PC-3 (cell line): ENCODE measurements at regions not wholly inside any gene's neighbourhood (a gene's known extent, or its start where the extent isn't known, plus 50 kb on each side); places are given as distances from the start of the nearest gene placed in this dataset.

Experiments
- ATAC-seq: fragments of 200-7000 bp; cut with Tn5 transposase; 2 replicates; pipeline ENCODE4 v1.9.1; 2020; ENCODE audit warnings: mild to moderate bottlenecking, moderate library complexity
- BruUV-seq: library from RNA; stranded (reverse); fragments of 400-500 nt; replicated peaks from 2 replicates; lab custom pipeline; 2021; lab: Mats Ljungman, UMichigan
- CTCF ChIA-PET: fragments of 300-600 bp; sonication (Branson Sonifier 250); formaldehyde crosslinking; loops from one replicate; lab custom pipeline; 2022; ENCODE audit warnings: antibody characterized with exemption; lab: Charles Lee
- POLR2A ChIA-PET: fragments of 300-600 bp; sonication (Branson Sonifier 250); formaldehyde crosslinking; loops from one replicate; lab custom pipeline; 2022; ENCODE audit warnings: antibody characterized with exemption; ENCODE audit not compliant: unreplicated experiment; lab: Charles Lee
- DNase-seq: peaks from one replicate; pipeline ENCODE4 v3.0.0-alpha.2; 2015
- H2AFZ ChIP-seq: fragments of 300-600 bp; sonication (generic); 2 replicates; pipeline ENCODE4 v1.6.0; 2016; ENCODE audit warnings: antibody characterized with exemption, low read length
- H3F3A ChIP-seq: fragments of 300-600 bp; sonication (generic); one replicate; pipeline ENCODE4 v1.6.0; 2017; ENCODE audit warnings: antibody characterized with exemption, low read length, control low read depth, mild to moderate bottlenecking; ENCODE audit not compliant: unreplicated experiment
- H3K27ac ChIP-seq: fragments of 300-600 bp; sonication (generic); 2 replicates; pipeline ENCODE4 v1.5.1; 2016; ENCODE audit warnings: mild to moderate bottlenecking, low read length
- H3K27me3 ChIP-seq: fragments of 300-600 bp; sonication (generic); 2 replicates; pipeline ENCODE4 v1.6.1; 2016; ENCODE audit warnings: low read length, mixed read lengths
- H3K36me3 ChIP-seq: fragments of 300-600 bp; sonication (generic); 2 replicates; pipeline ENCODE4 v1.6.1; 2016; ENCODE audit warnings: low read depth, mixed run types, low read length, mixed read lengths
- H3K4me1 ChIP-seq: fragments of 300-600 bp; sonication (generic); 2 replicates; pipeline ENCODE4 v1.5.1; 2016; ENCODE audit warnings: low read length; ENCODE audit not compliant: insufficient read depth
- H3K4me2 ChIP-seq: fragments of 300-600 bp; sonication (generic); 2 replicates; pipeline ENCODE4 v1.6.0; 2016; ENCODE audit warnings: low read length
- H3K4me3 ChIP-seq: fragments of 300-600 bp; sonication (generic); 2 replicates; pipeline ENCODE4 v1.5.1; 2016; ENCODE audit warnings: mild to moderate bottlenecking, low read length, mixed read lengths
- H3K79me2 ChIP-seq: fragments of 300-600 bp; sonication (generic); 2 replicates; pipeline ENCODE4 v1.6.1; 2017; ENCODE audit warnings: low read length, mixed read lengths
- H3K9ac ChIP-seq: fragments of 300-600 bp; sonication (generic); 2 replicates; pipeline ENCODE4 v1.6.0; 2016; ENCODE audit warnings: mild to moderate bottlenecking, low read length
- H3K9me2 ChIP-seq: fragments of 300-600 bp; sonication (generic); replicated peaks from 2 replicates; pipeline ENCODE4 v1.6.1; 2016; ENCODE audit warnings: mixed run types, low read length, mixed read lengths
- H3K9me3 ChIP-seq: fragments of 300-600 bp; sonication (generic); 2 replicates; pipeline ENCODE4 v1.6.1; 2016; ENCODE audit warnings: low read length, mixed read lengths
- H4K20me1 ChIP-seq: fragments of 300-600 bp; sonication (generic); 2 replicates; pipeline ENCODE4 v1.6.1; 2016; ENCODE audit warnings: low read length, mixed read lengths
- EZH2 ChIP-seq: fragments of 300-600 bp; sonication (generic); IDR thresholded peaks from one replicate; pipeline ENCODE4 v1.6.1; 2017; ENCODE audit warnings: antibody characterized with exemption, mild to moderate bottlenecking, low read length; ENCODE audit not compliant: unreplicated experiment
- EZH2phosphoT487 ChIP-seq: fragments of 300-600 bp; sonication (generic); IDR thresholded peaks from 2 replicates; pipeline ENCODE4 v1.6.1; 2018; ENCODE audit warnings: mild to moderate bottlenecking, antibody characterized with exemption, low read length, borderline replicate concordance
- intact Hi-C: fragments of 100-400 bp; cut with micrococcal nuclease; formaldehyde crosslinking; loops from 2 replicates; pipeline ENCODE4 v1.9.0; 2023
- TF ChIP-seq, protein P1 (sequence below): fragments of 300-600 bp; sonication (generic); conservative IDR thresholded peaks from 2 replicates; pipeline ENCODE4 v1.5.1; 2017; ENCODE audit warnings: antibody characterized with exemption, low read depth, mild to moderate bottlenecking, low read length

DNA sequence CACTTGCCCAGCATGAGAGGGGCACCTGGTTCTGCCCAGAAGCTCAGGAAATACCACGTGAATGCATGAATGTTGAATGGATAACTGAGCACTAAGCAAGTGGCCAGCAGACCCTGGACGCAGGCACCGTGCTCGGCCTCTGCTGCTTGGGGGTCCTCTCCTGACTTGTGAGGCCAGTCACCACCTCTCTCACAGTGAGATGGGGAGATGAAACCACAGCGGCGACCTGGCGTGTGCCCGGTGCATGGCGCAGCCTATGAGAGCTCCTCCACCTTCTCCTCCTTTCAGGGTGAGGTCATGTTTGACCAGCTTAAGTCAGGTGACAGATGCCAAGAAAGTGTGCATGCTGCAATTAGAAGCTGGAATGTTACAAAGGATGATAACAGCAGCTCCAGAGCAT is 75.5 kb downstream of the HMX1 start:
- ATAC-seq (no peak), DNase-seq (no peak)
- Histone ChIP-seq H3K79me2 (no peaks in the 10 kb centered on the region), H3K4me3 (no peak overlapping the region), H3K4me2 (no peak overlapping the region), H4K20me1 (no peaks in the 10 kb centered on the region), H3K36me3 (no peaks in the 10 kb centered on the region), H3K9ac (no peak overlapping the region), H3K27ac (no peak overlapping the region), H2AFZ (no peak overlapping the region), H3K27me3 (no peaks in the 10 kb centered on the region), H3K9me3 (no peaks in the 10 kb centered on the region), H3K4me1 (no peaks in the 10 kb centered on the region), H3F3A (no peaks in the 10 kb centered on the region), H3K9me2 (no peaks in the 10 kb centered on the region)
- CTCF ChIA-PET: no interaction called here
- no TSS peak for BruUV-seq
- TF ChIP-seq, protein P1, sequence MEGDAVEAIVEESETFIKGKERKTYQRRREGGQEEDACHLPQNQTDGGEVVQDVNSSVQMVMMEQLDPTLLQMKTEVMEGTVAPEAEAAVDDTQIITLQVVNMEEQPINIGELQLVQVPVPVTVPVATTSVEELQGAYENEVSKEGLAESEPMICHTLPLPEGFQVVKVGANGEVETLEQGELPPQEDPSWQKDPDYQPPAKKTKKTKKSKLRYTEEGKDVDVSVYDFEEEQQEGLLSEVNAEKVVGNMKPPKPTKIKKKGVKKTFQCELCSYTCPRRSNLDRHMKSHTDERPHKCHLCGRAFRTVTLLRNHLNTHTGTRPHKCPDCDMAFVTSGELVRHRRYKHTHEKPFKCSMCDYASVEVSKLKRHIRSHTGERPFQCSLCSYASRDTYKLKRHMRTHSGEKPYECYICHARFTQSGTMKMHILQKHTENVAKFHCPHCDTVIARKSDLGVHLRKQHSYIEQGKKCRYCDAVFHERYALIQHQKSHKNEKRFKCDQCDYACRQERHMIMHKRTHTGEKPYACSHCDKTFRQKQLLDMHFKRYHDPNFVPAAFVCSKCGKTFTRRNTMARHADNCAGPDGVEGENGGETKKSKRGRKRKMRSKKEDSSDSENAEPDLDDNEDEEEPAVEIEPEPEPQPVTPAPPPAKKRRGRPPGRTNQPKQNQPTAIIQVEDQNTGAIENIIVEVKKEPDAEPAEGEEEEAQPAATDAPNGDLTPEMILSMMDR: no peak
- TF ChIP-seq EZH2 (no peak), EZH2phosphoT487 (no peak)
- POLR2A ChIA-PET: no interaction called here
- intact Hi-C loops: no loop called here

DNA sequence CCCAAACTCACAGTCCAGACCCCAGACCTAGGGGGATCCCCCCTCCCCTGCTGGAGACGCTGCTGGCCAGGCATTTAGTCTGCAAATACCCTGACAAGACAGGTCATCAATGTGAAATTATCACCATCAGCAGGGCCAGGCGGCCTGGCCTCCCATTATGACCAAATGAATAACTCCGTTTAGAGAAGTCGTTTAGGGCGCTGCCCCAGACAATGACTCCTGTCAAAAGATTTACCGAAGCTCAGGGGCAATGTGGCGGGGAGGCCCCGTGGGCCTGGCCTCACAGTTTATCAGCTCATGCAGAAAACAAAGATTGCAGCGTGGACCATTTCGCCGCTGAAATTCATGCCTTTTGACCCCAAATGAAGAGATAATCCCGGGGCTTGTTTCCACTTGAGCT is 76.5 kb downstream of the HMX1 start:
- Histone ChIP-seq H3K36me3 (no peaks in the 10 kb centered on the region), H4K20me1 (no peaks in the 10 kb centered on the region), H3K27me3 (no peaks in the 10 kb centered on the region), H3F3A (no peaks in the 10 kb centered on the region), H3K9ac (no peak overlapping the region), H2AFZ (no peak overlapping the region), H3K4me3 (no peak overlapping the region), H3K27ac (no peak overlapping the region), H3K79me2 (no peaks in the 10 kb centered on the region), H3K4me1 (no peaks in the 10 kb centered on the region), H3K4me2 (no peak overlapping the region), H3K9me2 (no peaks in the 10 kb centered on the region), H3K9me3 (no peaks in the 10 kb centered on the region)
- POLR2A ChIA-PET: no interaction called here
- CTCF ChIA-PET: no interaction called here
- TF ChIP-seq, protein P1: no peak
- TF ChIP-seq EZH2phosphoT487 (no peak), EZH2 (no peak)
- intact Hi-C loops: no loop called here
- DNase-seq: no peak
- BruUV-seq: no TSS peak
- no peak for ATAC-seq

DNA sequence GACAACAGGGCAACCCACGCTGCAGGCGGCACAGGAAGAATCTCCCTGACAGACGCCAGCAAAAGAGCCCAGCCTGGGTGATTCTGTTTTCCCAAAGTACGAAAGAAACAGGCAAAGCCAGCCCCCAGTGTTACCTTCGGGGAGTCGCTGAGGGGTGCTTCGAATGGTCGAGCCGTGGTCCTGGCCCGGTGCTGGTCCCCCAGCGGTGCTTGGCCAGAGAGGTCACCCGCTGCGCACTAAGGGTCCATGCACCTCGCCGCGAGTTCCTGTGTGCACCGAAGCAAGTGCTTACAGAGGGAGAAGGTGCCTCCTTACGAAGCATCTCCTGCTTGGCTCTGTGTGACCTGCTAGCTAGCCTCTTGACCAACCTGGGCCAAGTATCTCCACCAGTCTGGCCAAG is 77.1 kb downstream of the HMX1 start:
- Histone ChIP-seq H3K4me1 (no peaks in the 10 kb centered on the region), H3K4me3 (no peak overlapping the region), H4K20me1 (no peaks in the 10 kb centered on the region), H3K36me3 (no peaks in the 10 kb centered on the region), H3K9ac (no peak overlapping the region), H3K27me3 (no peaks in the 10 kb centered on the region), H3F3A (no peaks in the 10 kb centered on the region), H3K4me2 (no peak overlapping the region), H2AFZ (no peak overlapping the region), H3K9me2 (no peaks in the 10 kb centered on the region), H3K79me2 (no peaks in the 10 kb centered on the region), H3K9me3 (no peaks in the 10 kb centered on the region), H3K27ac (no peak overlapping the region)
- TF ChIP-seq EZH2 (no peak), EZH2phosphoT487 (no peak)
- TF ChIP-seq, protein P1: no peak
- DNase-seq (no peak), ATAC-seq (no peak)
- intact Hi-C loops: no loop called here
- CTCF ChIA-PET: no interaction called here
- POLR2A ChIA-PET: no interaction called here
- BruUV-seq: no TSS peak
